C4-2B (cell line): ENCODE measurements at regions not wholly inside any gene's neighbourhood (a gene's known extent, or its start where the extent isn't known, plus 50 kb on each side); places are given as distances from the start of the nearest gene placed in this dataset.
A peak's percentile ranks its signal among the peaks of the same experiment; 100 is the strongest.

ENCODE experiments used
- H3K27ac ChIP-seq: fragments of 450-650 bp; 2 replicates; pipeline ENCODE4 v1.5.1; 2017
- CTCF ChIP-seq: fragments of 450-650 bp; conservative IDR thresholded peaks from 2 replicates; pipeline ENCODE4 v1.5.1; 2017; ENCODE audit warnings: mild to moderate bottlenecking
- ZFX ChIP-seq: fragments of 450-650 bp; IDR thresholded peaks from 2 replicates; pipeline ENCODE4 v1.6.1; 2017

DNA sequence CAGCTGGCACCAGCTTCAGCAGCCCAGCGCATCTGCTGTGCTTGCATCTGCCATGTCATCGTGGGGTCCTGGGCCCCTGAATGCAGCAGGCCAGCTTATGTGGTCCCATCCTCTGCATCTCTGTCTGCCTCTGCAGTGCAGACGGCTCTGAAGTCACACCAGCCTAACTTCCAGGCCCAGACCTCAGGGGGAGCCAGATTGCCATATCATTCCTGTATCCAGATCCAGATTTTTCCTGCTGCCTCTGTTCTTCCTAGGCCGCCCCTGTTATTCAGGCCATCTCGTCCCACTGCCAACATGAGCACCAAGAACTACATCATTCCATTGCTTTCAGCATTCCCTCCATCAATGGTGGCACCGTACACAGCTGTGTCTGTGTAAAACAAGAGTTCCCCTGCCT is 571.6 kb downstream of the UQCRFS1 start:
- TF ChIP-seq ZFX (no peak), CTCF (no peak)
- H3K27ac ChIP-seq = no peak overlapping the region

- TF ChIP-seq CTCF (no peak), ZFX (no peak)
- no peak overlapping the region for H3K27ac ChIP-seq
Observed at GRCh38 chr19:28640506-28640905, 572.4 kb downstream of the UQCRFS1 start.

DNA sequence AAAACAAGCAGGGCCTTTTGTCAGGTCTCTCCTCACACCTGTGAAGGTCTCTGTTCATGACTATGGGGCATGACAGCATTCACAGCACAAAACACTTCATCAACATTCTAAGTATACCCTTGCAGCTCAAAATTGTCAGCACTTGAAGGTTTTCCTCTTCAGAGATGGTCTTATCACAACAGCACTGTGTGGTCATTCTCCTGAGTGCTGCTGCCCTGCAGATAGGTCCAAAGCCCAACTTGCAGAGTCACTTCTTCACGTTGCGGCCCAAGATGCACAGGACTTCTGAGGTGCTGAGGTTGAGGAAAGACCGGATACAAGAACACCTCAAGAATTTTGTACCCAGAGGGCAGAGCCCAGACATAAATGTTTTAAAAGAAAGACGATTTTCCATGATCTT is 574.5 kb downstream of the UQCRFS1 start:
- TF ChIP-seq ZFX (no peak), CTCF (no peak)

GRCh38 chr19:28636706-28637105 is 576.2 kb downstream of the UQCRFS1 start:
- no peak overlapping the region for H3K27ac ChIP-seq
- TF ChIP-seq CTCF (no peak), ZFX (no peak)

More for the DNA sequence above, 574.5 kb downstream of the UQCRFS1 start:
- no peak overlapping the region for H3K27ac ChIP-seq

- no peak for TF ChIP-seq CTCF
- no peak for TF ChIP-seq ZFX
- no peak overlapping the region for H3K27ac ChIP-seq
Observed at GRCh38 chr19:28636016-28636629, 576.8 kb downstream of the UQCRFS1 start.

GRCh38 chr19:28634837-28635236 is 578.1 kb downstream of the UQCRFS1 start:
- TF ChIP-seq ZFX (no peak), CTCF (no peak)

DNA sequence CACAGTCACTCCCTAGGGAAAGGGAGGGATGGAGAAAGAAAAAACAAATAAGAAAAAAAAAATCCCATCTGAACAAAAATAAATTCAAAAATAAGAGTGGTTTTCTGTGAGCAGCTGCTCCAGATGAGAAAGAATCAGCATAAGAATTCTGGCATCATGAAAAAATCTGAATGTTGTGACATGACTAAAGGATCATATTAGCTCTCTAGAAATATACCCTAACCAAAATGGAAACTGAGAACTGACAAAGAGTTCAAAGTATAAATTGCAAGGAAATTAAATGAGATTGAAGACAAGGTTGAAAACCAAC is 579.0 kb downstream of the UQCRFS1 start:
- no peak overlapping the region for H3K27ac ChIP-seq
- TF ChIP-seq CTCF (peak; percentile 27), ZFX (no peak)

More at GRCh38 chr19:28634837-28635236, 578.1 kb downstream of the UQCRFS1 start:
- H3K27ac ChIP-seq = no peak overlapping the region
